ENCODE measurements at regions not wholly inside any gene's neighbourhood (a gene's known extent, or its start where the extent isn't known, plus 50 kb on each side); places are given as distances from the start of the nearest gene placed in this dataset.
"Not testable (repeated sequence)": the region's sequence is repeated elsewhere in the genome, so short reads cannot be mapped to it uniquely, and the experiment has no call there.

DNA sequence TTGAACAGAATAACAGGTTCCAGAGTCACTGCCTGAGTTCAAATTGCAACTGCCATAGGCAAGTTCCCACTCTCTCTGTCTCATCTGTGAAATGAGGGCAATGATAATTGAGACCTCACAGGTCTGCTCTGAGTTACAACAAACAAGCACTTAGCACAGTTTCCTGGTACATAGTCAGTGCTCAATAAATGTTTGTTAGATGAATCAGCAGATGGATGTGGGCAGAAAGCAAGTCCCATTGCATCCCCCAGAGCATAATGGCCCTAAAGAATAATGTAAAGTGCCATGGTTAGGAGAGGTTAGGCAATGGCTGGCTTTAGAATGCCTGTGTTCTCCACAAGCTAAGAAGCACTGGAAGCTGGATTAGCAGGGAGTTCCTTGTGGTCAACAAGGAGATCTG is 136.5 kb upstream of the LARP1 start:
- no peak for DNase-seq

DNA sequence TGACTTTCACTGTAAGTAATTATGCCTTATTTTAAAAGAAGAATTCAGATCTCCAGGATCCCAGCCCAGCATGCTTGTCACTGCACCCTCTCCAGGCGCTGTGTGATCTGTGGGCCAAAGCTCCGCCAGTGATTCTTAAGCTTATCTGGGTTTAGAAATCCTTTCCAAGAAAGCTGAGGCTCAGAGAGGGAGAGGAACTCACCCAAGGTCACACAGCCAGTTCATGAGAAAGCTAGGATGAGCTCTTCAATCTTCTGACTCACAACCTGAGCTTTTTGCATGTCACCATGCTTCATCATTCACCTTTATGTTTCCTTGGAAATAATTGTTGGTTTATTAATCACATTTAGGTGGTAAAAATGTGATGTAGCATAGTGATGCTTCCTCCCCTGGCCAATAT is 136.6 kb upstream of the HAND1 start:
- DNase-seq, result no peak

DNA sequence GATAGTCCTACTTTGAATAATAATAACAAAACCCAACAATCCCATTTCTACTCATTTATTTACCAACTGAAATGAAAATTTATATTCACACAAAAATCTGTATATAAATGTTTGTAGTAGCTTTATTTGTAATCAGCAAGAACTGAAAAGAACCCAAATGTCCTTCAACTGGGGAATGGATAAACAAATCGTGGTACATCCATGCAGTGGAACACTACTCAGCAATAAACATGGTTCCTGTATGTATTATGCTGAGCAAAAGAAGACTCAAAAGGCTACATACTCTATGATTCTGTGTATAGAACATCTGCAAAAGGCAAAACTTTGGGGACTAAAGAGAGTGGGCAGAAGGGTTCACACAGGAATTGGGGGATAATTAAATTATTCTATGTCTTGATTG is 136.1 kb upstream of the HAND1 start:
- no peak for DNase-seq

DNA sequence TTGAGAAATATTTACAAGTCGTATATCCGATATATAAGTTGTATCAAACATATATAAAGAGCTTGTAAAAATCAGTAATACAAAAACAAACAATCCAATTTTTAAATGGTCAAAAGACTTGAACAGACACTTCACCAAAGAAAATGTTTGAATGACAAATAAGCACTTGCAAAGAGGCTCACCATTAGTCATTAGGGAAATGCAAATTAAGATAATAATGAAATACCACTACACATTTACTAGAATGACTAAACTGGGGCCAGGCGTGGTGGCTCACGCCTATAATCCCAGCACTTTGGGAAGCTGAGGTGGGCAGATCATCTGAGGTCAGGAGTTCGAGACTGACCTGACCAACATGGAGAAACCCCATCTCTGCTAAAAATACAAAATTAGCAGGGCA is 134.6 kb upstream of the HAND1 start:
- no peak for DNase-seq

DNA sequence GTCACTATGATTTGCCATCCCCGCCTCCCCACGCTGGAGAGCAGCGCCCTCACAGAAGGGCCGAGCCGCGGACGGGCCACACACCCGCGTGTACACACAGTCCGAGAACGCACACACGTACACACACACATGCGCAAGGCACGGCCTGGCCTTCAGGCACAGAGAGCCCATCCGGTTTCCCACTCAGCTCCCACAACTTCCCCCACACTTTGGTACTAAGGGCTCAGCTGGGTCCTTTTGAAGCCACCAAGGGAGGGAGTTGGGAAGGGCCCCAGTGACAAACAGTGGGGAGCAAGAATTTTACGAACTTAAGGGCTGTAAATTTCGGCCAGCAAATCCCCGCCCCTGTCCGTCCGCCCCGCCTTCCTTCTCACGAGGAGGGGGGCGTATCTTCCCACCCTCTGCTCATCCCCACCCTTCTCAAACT is 133.3 kb upstream of the HAND1 start:
- DNase-seq, result no peak

DNA sequence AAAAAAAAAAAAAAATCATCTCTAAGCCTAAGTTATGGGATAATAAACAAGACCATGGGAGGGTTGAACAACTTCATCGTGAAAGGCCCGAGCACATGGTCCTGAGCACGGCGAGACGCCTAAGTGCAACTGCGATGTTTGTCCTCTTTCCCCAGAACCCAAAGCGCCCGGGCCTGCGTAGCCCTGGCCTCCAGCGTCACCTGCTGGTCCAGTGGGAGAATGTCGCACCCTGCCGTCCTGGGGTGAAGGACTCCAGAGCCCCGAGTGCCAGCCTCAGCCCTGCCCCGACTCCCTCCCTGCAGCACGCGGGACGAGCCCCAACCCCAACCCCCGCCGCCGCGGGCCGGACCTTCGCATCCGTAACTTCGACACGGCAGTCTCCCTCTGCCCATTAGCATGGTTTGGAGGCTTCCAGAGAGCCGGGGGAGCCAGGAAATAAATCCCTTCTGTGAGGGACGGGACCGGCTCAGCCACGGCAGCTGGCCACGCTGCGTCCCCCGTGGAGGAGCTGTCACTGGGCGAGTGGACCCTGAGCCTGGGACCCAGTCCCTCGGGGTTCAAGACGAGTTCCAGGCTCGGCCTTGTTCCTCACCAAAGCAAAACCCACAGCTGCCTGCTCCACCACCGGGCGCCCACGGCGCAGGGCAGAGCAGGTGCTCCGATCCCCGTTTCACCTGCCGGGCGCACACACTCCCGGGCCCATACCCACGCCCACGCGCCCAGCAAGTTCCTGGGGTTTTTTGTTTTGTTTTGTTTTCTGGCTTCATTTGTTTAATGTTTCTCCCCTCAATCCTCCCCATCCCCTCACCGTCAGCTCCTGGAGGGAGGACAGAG is 132.5 kb upstream of the HAND1 start:
- peak; percentile 72 for DNase-seq

DNA sequence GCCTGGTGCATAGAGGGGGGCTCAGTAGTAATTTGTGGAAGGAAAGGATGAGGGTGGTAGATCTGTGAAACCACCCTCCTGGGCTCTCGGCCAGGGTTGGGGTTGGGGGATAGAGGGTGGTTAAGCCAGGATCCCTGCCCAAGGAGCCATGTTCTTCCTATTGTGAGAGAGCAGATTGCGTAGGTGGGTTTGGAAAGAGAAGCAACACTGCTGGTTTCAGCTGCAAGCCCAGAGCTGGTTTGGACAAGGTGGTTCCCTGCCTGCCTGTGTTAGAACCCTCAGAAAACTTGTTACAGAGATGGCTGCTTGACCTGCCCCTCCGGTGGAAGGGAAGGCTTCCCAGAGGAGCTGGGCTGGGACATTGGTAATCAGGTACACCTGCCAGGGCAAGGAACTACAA is 131.2 kb upstream of the HAND1 start:
- no peak for DNase-seq

DNA sequence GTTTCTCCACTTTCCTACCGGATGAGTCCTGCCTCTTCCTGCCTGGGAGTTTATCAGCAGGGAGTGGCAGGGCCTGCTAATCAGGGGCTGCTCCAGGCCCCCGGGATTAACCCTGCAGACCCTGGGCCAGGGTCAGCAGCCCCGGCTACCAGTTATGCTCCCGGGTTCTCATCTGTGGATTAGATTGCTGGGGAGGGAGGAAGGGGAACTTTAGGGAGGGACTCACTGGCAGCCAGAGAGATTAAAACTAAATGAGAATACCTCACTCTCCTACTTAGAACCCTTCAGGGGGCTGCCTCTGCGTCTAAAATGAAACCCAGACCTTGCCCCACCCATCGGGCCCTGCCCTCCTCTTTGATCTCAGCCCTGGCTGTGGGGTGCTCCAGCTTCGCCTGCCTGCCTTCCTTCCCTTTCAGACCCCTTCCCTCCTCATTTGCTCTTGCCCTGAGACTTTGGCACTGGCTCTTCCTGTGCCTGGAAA is 130.5 kb upstream of the HAND1 start:
- DNase-seq, result no peak

DNA sequence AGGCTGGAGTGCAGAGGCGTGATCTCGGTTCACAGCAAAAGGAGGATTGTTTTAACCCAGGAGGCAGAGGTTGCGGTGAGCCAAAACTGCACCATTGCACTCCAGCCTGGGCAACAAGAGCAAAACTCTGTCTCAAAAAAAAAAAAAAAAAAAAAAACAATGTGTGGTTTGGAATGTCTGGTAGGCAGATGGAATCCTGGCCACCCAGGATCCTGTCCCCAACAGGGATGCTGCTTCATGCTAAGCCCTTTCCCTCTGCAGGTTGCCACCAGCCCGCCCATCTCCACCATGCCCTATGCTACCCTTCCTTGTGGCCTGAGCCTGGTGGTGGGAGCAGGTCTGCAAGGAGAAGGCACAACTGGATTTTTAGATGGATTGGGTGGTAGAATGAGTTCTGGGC is 129.7 kb upstream of the HAND1 start:
- DNase-seq, result no peak

DNA sequence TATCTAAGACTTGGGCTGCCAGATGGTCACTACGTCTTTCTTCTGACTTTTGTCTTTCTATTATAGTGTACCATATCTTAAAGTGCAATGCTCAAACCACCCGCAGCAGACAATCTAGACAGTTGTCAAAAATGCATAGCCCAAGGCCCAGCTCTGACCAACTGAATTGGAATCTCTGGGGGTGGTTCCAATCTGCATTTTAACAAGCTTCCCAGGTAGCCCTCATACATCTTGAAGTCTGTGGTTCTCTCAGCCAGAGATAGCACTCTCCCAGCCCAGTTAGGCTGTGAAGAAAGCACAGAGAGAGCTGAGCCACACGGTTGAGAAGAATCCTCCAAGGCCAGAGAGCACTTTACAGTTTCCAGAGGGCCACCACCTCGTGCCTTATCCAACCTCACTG is 128.2 kb upstream of the HAND1 start:
- DNase-seq, result no peak

DNA sequence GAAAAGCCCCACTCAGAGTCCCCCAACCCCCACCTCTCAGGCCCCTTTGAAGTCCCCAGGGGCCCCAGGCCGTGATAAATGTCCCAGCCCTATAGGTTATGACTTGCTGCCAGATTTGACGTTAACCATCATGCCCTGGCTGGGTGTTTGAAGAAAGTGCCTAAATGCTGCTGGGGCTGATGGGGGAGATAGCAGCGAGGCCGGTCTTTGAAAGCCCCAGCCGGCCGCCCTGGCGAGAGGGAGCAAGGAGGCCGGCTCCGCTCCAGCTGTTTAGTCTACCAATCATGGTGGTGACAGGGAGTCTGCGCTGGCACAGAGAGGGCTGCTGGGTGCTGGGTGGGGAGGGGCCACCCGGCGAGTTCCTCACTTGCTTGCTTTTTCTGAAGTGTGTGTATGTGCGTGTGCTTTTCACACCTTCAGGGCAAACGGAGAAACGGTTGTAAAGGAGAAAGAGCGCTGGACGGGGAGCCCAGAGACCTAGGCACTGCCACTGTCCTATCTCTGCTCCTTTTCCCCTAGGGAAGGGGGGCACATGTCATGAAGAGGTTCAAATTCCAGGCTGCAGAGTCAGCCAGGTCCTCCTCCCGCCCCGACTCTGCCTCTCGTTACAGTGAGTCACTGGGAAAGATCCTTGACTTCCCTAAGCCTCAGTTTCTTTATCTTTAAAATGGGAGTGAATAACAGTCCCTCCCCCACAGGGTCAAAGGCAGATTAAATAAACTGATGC is 126.1 kb upstream of the HAND1 start:
- peak; percentile 46 for DNase-seq

DNA sequence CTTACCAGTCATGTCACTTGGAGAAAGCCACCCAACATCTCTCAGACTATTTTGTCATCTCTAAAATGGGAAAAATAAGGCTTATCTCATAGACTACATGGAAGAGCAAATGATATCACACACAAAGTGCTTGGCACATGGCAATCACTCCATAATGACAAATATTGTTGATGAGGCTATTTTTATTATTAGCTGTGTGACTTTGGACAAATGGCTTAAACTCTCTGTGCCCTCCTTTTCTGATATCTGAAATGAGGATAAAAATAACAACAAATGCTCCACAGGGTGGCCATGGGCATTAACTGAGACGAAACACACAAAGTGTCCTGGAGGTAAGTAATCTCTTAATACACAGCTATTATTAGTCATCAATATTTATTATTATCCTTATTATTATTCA is 125.5 kb upstream of the HAND1 start:
- DNase-seq, result no peak

DNA sequence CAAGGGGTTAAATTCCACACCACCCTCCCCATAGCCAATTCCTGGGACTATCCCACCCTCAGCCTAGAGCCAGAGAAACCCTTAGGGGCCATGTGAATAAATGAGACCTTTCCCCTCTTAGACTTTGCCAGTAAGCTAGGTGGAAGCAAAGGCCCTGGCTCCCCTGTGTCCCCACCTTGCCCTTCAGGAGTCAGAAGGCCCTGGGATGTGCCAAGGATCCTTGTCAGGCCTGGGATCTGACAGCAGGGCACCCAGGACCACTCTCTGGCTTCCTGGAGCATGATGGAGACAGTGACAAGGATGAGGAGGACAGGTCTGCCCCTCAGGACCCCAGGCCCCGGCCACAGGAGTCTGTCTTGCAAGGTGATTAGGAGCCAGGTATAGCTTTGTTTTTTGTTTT is 125.0 kb upstream of the HAND1 start:
- DNase-seq, result no peak

DNA sequence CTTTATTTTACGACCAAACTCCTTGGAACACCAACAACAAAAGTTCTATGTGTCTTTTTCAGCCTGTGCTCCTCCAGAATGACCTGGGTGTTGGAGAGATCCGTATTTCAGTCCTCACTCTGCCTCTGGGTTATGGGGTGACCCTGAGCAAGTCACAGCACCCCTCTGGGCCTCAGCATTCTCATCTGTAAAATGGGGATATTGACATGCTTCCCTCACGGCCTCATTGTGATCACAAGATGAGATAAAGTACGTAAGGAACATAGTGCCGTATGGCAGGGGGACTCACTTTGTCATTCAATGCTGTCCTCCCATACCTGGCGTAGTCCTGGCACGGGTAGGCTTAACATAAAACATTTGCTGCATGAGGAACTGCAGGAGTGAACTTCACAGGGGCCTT is 123.0 kb upstream of the HAND1 start:
- no peak for DNase-seq

DNA sequence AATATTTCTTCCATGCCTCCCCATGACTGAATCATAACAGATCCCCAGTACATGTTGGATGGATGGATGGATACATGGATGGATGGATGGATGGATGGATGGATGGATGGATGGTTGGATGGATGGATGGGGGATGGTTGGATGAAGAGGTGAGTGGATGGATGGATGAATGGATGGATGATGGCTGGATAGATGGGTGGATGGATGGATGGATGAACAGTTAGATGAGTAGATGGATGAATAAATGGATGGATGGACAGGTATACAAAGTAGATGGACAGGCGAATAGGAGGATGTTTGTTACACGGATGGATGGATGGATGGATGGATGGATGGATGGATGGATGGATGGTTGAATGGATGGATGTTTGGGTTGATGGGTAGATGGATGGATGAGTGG is 120.0 kb upstream of the HAND1 start:
- DNase-seq, result no peak

DNA sequence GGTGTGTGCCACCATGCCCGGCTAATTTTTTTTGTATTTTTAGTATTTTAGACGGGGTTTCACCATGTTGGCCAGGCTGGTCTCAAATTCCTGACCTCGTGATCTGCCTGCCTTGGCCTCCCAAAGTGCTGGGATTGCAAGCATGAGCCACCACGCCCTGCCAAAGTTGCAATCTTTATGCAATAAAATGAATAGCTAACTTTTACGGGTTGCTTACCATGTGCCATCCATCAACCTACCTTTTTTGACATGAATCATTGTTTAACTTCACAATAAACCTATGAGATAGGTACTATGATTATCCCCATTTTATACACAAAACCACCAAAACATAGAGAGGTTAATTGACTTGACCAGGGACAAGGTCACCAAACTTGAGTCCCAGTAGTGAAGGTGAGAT is 118.8 kb upstream of the HAND1 start:
- DNase-seq, result not testable (repeated sequence)

DNA sequence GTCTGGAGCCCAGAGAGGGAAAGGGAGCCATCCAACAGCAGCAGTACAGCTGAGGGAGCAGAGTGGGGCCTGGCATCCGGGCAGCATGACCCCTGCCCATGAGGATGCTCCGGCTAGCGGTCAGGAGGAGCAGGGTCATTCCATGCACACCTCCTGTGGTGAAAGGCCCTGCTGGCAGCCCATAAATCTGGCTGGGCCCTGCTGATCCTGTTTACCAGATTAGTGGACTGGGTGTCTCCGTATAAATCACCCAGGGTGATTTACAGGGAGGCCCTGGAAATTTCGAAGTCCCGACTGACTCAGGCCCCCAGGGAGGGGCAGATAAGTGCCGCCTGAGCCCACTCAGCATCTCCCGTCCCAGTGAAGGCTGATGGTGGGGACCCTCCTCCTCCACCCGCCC is 117.6 kb upstream of the HAND1 start:
- DNase-seq, result no peak

DNA sequence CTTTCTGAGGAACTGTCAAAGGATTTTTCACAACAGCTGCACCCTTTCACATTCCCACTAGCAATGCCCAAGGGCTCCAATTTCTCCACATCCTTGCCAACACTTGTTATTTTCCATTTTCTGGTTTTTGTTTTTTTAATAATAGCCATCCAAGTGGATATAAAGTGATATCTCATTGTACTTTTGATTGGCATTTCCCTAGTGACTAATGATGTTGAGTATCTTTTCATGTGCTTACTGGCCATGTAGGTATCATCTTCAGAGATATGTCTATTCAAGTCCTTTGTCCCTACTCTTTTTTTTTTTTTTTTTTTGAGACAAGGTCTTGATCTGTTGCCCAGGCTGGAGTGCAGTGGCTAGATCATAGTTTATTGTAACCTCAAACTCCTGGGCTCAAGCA is 115.8 kb upstream of the HAND1 start:
- no peak for DNase-seq

DNA sequence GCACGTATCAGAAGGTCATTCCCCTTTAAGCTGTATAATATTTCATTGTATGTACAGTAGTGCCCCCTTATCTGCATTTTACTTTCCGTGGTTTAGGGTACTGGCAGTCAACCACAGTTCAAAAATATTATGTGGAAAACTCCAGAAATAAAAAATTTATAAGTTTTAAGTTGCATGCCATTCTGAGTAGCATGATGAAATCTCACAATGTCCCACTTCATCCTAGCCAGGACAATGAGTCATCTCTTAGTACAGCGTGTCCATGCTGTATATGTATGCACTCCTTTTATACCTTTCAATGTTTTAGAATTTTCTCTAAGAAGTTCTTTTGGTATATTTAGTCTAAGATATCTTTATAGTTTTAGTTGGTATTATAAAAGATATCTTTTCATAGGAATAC is 115.0 kb upstream of the HAND1 start:
- DNase-seq, result peak; percentile 61

DNA sequence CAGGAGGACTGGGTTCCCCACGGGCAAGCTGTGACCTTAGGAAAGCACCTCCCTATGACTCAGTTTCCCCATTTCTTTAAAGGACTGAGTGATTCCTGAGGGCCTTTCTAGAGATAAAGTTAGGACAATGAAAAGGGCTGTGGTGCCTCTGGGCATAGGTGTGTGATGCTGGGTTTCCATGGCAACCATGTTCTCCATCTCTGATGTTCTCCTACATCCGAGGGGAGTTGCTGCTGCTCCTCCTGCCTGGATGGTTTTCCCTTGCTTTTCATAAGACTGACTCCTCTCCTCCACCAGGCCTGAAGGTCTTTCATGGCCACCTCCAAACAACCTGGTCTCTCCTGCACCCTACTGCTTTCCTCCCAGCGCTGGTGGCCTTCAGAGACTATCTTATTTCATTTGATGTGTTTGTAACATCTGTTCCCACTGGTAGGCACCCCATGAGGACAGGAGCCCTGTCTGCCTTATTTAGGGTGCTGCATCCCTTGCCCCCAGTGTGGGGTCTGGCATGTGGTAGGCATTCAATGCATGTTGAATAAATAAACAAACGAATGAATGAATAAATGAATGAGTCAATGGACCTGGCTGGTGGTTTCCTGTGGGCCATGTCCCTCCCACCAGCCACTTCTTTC is 112.2 kb upstream of the HAND1 start:
- no peak for DNase-seq

DNA sequence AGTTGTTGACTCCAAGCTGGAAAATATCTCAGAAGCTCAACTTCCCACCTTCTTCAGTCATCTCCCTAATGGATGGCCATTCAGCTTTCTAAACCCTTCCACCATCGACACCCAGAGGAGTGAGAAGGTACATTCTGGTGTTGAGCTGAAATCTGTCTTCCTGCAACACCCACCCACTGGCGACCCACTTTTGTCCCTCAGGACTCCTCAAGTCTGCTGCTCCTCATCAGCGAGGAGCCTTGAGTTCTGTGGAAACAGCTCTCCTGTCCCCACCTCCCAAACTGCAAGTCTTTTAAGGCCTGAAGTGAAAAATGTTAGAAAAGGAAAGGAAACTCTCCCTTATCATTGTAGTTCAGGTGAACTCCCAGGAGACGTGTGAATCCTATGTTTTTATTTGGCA is 111.5 kb upstream of the HAND1 start:
- no peak for DNase-seq

DNA sequence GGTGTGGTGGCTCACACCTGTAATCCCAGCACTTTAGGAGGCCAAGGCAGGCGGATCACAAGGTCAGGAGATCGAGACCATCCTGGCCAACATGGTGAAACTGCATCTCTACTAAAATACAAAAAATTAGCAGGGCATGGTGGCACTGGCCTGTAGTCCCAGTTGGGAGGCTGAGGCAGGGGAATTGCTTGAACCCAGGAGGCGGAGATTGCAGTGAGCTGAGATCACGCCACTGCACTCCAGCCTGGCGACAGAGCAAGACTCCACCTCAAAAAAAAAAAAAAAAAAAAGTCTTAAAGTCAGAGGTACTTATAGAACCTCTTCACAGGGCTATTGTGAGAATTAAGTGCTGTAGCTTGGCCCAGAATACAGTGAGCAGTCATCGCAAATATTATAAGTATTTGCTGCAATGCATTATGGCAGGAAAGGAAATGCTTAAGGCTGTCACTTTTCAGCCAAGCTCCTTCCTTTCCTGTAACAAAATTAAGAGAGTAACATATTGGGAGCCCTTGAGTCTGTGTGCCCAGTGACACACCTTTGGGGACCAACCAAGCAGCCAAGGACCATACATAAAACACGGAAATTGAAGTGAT is 110.9 kb upstream of the HAND1 start:
- not testable (repeated sequence) for DNase-seq

DNA sequence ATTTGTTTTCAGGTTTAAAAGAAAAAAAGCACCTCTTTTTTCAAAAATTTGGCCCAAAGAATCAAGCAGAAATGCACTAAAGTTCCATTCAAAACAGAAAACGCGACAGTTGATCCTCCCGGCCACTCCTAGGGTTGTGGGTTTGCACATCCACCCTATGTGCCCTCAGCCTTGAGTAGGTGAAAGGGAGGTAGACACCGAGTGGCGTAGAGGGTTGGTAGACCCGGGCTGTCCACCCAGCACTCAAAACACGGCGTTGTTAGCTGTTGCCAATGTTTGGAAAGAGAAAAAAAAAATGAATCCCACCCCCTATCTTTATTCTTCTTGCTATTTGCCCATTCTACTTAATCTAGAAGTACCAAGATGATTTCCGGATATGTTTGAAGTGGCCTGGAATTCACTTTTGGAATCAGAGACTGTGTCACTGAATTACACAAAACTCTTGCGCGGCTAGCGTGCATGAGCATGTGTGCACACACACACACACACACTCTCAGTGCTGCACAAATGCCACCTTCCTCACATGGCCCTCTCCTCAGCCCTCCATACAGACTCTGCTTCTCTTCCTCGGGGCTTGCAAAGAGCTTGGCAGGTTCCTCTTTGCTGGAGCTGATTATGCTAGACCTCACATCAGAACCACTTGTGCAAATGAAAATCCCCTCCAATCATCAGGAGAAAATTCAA is 110.2 kb upstream of the HAND1 start:
- no peak for DNase-seq
